ENCODE measurements at regions not wholly inside any gene's neighbourhood (a gene's known extent, or its start where the extent isn't known, plus 50 kb on each side); places are given as distances from the start of the nearest gene placed in this dataset.

GRCh38 chr11:90542092-90542491 is 319.2 kb upstream of the CHORDC1 start:
- DNase-seq (ENCODE audit: low spot score), result no peak
- TF ChIP-seq, protein P1, sequence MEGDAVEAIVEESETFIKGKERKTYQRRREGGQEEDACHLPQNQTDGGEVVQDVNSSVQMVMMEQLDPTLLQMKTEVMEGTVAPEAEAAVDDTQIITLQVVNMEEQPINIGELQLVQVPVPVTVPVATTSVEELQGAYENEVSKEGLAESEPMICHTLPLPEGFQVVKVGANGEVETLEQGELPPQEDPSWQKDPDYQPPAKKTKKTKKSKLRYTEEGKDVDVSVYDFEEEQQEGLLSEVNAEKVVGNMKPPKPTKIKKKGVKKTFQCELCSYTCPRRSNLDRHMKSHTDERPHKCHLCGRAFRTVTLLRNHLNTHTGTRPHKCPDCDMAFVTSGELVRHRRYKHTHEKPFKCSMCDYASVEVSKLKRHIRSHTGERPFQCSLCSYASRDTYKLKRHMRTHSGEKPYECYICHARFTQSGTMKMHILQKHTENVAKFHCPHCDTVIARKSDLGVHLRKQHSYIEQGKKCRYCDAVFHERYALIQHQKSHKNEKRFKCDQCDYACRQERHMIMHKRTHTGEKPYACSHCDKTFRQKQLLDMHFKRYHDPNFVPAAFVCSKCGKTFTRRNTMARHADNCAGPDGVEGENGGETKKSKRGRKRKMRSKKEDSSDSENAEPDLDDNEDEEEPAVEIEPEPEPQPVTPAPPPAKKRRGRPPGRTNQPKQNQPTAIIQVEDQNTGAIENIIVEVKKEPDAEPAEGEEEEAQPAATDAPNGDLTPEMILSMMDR (IDR thresholded peaks at IDR 0.05), result no peak
- Mint-ChIP-seq H3K4me3 (ENCODE audit: unreplicated experiment) (no peak overlapping the region), H3K4me1 (ENCODE audit: low read depth) (no peaks in the 10 kb centered on the region), H3K36me3 (ENCODE audit: low read depth) (no peaks in the 10 kb centered on the region), H3K9me3 (ENCODE audit: low read depth) (no peaks in the 10 kb centered on the region), H3K27me3 (ENCODE audit: low read depth) (peaks cover 2% of the 10 kb centered on the region), H3K27ac (ENCODE audit: unreplicated experiment) (no peak overlapping the region)

DNA sequence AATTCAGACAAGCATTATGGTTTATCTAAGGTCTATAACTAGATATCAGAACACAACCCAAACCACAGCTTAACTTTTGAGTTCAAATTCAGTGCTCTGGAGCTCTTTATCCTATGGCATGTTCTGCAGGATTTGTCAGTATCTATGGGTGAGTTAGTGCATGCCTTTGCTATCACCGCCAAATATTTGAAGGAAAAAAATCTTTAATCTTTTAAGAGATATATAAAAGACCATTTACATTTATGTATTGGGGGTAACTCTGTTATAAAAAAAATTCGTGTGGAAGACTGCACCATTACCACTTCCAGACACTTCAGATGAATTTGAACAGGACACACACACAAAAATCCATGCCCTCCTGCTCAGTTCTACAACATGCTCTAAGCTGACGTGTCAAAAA is 313.5 kb upstream of the CHORDC1 start:
- Mint-ChIP-seq H3K9me3 (ENCODE audit: low read depth) (no peaks in the 10 kb centered on the region), H3K27ac (ENCODE audit: unreplicated experiment) (no peak overlapping the region), H3K4me1 (ENCODE audit: low read depth) (no peaks in the 10 kb centered on the region), H3K36me3 (ENCODE audit: low read depth) (no peaks in the 10 kb centered on the region), H3K27me3 (ENCODE audit: low read depth) (peaks cover 7% of the 10 kb centered on the region), H3K4me3 (ENCODE audit: unreplicated experiment) (no peak overlapping the region)
- TF ChIP-seq, protein P1 (IDR thresholded peaks at IDR 0.05), result no peak
- no peak for DNase-seq (ENCODE audit: low spot score)

- no peak for DNase-seq (ENCODE audit: low spot score)
- H3K36me3 Mint-ChIP-seq (ENCODE audit: low read depth), result no peaks in the 10 kb centered on the region
- H3K9me3 Mint-ChIP-seq (ENCODE audit: low read depth), result no peaks in the 10 kb centered on the region
- H3K27me3 Mint-ChIP-seq (ENCODE audit: low read depth), result peaks cover 6% of the 10 kb centered on the region
- H3K4me1 Mint-ChIP-seq (ENCODE audit: low read depth), result no peaks in the 10 kb centered on the region
- H3K27ac Mint-ChIP-seq (ENCODE audit: unreplicated experiment), result no peak overlapping the region
- TF ChIP-seq, protein P1 (IDR thresholded peaks at IDR 0.05), result no peak
- no peak overlapping the region for H3K4me3 Mint-ChIP-seq (ENCODE audit: unreplicated experiment)
These were observed 309.3 kb upstream of the CHORDC1 start for GRCh38 chr11:90532125-90532524.

GRCh38 chr11:90531001-90531400 is 308.2 kb upstream of the CHORDC1 start:
- Mint-ChIP-seq H3K27ac (ENCODE audit: unreplicated experiment) (no peak overlapping the region), H3K36me3 (ENCODE audit: low read depth) (no peaks in the 10 kb centered on the region), H3K4me3 (ENCODE audit: unreplicated experiment) (no peak overlapping the region), H3K4me1 (ENCODE audit: low read depth) (no peaks in the 10 kb centered on the region), H3K9me3 (ENCODE audit: low read depth) (no peaks in the 10 kb centered on the region), H3K27me3 (ENCODE audit: low read depth) (peaks cover 6% of the 10 kb centered on the region)
- TF ChIP-seq, protein P1 (IDR thresholded peaks at IDR 0.05), result no peak
- DNase-seq (ENCODE audit: low spot score), result no peak

GRCh38 chr11:90525962-90526361 is 303.1 kb upstream of the CHORDC1 start:
- Mint-ChIP-seq H3K4me3 (ENCODE audit: unreplicated experiment) (no peak overlapping the region), H3K27ac (ENCODE audit: unreplicated experiment) (no peak overlapping the region), H3K9me3 (ENCODE audit: low read depth) (no peaks in the 10 kb centered on the region), H3K4me1 (ENCODE audit: low read depth) (no peaks in the 10 kb centered on the region), H3K27me3 (ENCODE audit: low read depth) (peaks cover 5% of the 10 kb centered on the region), H3K36me3 (ENCODE audit: low read depth) (no peaks in the 10 kb centered on the region)
- TF ChIP-seq, protein P1 (IDR thresholded peaks at IDR 0.05), result no peak
- DNase-seq (ENCODE audit: low spot score), result no peak

Measured in chondrocyte (in vitro differentiated cells).